GM10266 (cell line): ENCODE measurements at regions not wholly inside any gene's neighbourhood (a gene's known extent, or its start where the extent isn't known, plus 50 kb on each side); places are given as distances from the start of the nearest gene placed in this dataset.

Experiments
- DNase-seq: peaks from one replicate; pipeline ENCODE4 v3.0.0; 2012; ENCODE audit errors: extremely low spot score
- TF ChIP-seq, protein P1 (sequence below): IDR thresholded peaks from 2 replicates; pipeline ENCODE4 v1.5.1; 2012; ENCODE audit warnings: mild to moderate bottlenecking, low read depth; ENCODE audit not compliant: control insufficient read depth, insufficient read depth; ENCODE audit errors: missing control alignments

DNA sequence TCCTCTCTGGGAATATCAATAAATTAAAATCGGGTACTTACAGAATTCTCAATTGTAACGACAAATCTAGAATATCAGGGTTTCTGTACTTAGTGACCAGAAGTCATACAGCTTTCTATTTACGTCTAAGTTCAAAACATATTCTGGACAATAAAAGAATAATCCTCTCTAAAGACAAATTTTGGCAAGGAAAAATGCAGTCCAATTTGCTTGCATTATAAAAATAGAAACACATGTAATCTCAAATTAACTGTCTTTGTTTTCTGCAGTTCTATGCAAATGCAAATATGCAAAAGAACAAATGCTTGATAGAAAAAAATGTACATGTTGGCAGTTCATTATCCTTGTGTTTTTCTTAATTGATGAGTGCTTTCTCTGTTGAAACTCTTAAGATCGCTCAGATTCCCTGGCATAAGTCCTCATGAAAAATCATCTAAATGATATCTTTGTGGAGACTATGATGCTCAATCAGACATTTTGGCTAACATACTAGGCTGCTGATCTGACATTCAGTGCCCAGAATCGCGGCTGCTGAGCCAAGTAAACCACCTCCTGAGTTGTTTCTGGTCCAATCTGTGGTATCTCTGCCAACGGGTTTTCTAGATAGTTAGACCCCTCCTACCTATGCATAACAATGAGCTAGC is 990.1 kb upstream of the C9orf72 start:
- no peak for DNase-seq
- TF ChIP-seq, protein P1, sequence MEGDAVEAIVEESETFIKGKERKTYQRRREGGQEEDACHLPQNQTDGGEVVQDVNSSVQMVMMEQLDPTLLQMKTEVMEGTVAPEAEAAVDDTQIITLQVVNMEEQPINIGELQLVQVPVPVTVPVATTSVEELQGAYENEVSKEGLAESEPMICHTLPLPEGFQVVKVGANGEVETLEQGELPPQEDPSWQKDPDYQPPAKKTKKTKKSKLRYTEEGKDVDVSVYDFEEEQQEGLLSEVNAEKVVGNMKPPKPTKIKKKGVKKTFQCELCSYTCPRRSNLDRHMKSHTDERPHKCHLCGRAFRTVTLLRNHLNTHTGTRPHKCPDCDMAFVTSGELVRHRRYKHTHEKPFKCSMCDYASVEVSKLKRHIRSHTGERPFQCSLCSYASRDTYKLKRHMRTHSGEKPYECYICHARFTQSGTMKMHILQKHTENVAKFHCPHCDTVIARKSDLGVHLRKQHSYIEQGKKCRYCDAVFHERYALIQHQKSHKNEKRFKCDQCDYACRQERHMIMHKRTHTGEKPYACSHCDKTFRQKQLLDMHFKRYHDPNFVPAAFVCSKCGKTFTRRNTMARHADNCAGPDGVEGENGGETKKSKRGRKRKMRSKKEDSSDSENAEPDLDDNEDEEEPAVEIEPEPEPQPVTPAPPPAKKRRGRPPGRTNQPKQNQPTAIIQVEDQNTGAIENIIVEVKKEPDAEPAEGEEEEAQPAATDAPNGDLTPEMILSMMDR: no peak

DNA sequence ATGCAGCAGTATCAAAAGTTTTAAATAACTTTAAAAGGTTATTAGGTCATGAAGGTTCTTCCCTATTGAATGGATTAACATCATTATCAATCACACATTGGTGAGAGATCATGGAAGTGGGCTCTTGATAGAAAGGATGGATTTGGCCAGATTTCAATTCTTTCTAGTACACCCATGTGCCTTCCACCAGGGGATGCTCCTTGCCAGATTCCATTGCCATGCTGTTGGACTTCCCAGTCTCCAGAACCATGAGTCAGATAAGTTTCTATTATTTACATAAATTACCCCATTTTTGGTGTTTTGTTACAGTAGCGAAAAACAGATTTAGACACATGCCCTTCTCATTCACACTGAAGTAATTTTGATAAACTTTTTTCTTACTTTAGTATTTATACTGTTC is 1010.6 kb upstream of the C9orf72 start:
- TF ChIP-seq, protein P1: no peak
- DNase-seq: no peak

DNA sequence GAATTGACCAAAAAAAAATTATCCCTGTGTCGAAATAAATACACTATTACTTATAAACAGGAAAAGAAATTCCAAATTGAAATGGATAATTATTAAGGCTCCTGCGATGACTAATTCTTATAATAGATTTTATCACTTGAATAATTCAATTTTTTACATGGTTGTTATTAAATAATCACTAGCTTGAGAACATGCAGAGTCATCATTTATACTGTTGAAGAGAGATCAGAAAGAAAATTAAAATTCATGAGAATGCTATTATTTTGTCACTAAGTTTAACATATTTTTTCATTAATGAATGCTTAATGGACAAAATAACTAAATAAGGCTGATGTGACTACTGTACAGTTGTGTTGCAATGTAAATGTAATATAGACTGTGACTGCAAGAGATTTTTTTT is 1011.3 kb upstream of the C9orf72 start:
- no peak for DNase-seq
- TF ChIP-seq, protein P1: no peak

DNA sequence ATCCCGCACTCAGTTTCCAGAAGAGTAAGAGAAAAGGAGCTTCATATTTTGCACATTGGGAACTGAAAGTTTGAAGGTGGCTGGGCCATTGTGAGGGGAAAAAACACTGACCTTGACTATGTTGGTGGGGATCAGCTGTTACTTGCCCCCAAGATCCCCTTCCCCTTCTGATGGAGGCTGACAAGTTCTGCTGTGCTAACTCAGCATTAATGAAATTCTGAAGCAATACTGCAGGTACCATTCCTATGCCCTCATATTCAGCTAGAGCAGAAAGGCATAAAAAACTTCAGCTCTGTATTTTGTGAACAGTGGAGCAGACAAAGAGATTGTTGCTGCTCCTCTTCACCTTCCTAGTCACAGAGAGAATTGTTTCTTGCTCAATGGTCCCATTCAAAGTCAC is 1013.8 kb upstream of the C9orf72 start:
- DNase-seq: no peak
- TF ChIP-seq, protein P1: no peak

DNA sequence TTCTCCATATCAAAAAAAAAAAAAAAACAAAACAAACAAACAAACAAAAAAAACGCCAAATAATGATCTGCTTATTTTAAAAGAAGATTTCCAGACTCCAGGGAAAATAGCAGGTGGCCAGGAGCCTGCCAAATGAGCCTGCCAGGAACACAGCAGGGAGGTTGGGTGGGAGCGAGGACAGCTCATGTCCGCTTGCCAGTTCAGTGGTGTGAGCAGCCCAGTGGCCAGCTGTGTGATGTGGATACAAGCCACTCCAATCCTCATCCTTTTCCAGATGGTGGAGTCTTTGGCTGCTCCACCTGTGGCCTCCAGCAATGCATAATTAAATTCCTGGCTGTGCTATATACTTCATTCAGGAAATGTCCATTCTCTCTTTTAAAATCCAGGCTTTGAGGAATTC is 1025.1 kb upstream of the C9orf72 start:
- TF ChIP-seq, protein P1: no peak
- no peak for DNase-seq

DNA sequence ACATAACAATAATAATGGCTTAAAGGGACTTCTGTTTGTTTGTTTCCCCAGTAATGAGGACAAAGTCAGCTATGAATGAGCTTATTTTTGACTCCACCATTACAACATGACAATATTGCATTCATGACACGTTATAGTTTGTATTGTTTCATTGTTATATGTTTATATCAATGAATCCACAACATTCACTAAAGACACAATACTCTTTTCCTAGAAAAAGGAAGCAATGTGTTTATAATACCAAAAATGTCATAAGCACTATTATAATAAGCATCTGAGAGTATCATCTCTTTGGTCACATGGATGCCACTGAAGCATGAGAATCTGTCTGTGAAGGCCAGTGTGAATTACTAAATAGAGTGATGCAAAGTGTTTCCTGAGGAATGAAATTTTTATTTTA is 1026.9 kb upstream of the C9orf72 start:
- TF ChIP-seq, protein P1: no peak

DNA sequence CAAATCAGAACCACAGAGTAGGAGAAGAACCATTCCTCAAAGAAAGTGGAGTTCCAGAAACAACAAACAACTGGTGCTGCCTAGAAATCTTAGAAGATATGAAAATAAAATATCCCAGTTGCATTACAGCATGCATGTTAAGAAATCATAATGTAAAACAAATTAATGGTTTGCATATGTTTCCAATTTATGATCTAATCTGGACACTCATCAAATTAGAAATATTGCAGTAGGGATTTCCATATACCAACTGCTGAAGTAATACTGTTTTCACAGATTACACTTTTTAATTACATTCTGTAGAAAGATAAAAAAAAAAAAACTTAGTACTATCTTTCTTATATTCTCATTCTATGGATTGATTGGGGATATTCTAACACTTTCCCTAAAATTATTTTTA is 1034.6 kb upstream of the C9orf72 start:
- TF ChIP-seq, protein P1: no peak
- no peak for DNase-seq

More for the DNA sequence above, 1026.9 kb upstream of the C9orf72 start:
- DNase-seq: no peak
